H1 (cell line): ENCODE measurements at regions not wholly inside any gene's neighbourhood (a gene's known extent, or its start where the extent isn't known, plus 50 kb on each side); places are given as distances from the start of the nearest gene placed in this dataset.

Experiments used
- CTCF ChIA-PET: fragments of 300-600 bp; sonication (Branson Sonifier 250); formaldehyde crosslinking; loops from one replicate; lab custom pipeline; 2021; ENCODE audit not compliant: partially characterized antibody; lab: Charles Lee
- POLR2A ChIA-PET: fragments of 300-600 bp; sonication (Branson Sonifier 250); formaldehyde crosslinking; loops from one replicate; lab custom pipeline; 2021; ENCODE audit warnings: inconsistent platforms; ENCODE audit not compliant: partially characterized antibody; lab: Charles Lee
- DNase-seq, 2 experiments: peaks; one replicate each; pipeline versions ENCODE4 v3.0.0 to v3.0.0-alpha.2; 2010 to 2022; ENCODE audit warnings: low spot score in 2 of 2, low read depth in 1 of 2, mixed read lengths in 1 of 2
- FAIRE-seq: peaks from 2 replicates; lab custom pipeline; 2011; peaks lifted over from hg19 to GRCh38; lab: Jason Lieb, UNC
- H2AFZ ChIP-seq: 2 replicates; pipeline ENCODE4 v1.8.1; 2012; ENCODE audit warnings: low read length, inconsistent platforms
- H2AK5ac ChIP-seq: 2 replicates; pipeline ENCODE4 v1.6.1; 2013; ENCODE audit warnings: low read depth, low read length
- H2BK120ac ChIP-seq: replicated peaks from 2 replicates; pipeline ENCODE3; 2013; ENCODE audit warnings: low read depth, low read length, inconsistent platforms
- H2BK12ac ChIP-seq: 2 replicates; pipeline ENCODE4 v1.6.1; 2013; ENCODE audit warnings: low read depth, low read length
- H2BK15ac ChIP-seq: 2 replicates; pipeline ENCODE4 v1.6.1; 2013; ENCODE audit warnings: low read length
- H2BK20ac ChIP-seq: 2 replicates; pipeline ENCODE4 v1.6.1; 2013; ENCODE audit warnings: low read length
- H2BK5ac ChIP-seq: 2 replicates; pipeline ENCODE4 v1.6.1; 2013; ENCODE audit warnings: low read depth, low read length
- H3K14ac ChIP-seq: 2 replicates; pipeline ENCODE4 v1.6.1; 2013; ENCODE audit warnings: inconsistent platforms; ENCODE audit not compliant: insufficient read length
- H3K18ac ChIP-seq: 2 replicates; pipeline ENCODE4 v1.6.1; 2013; ENCODE audit warnings: low read length; ENCODE audit errors: extremely low read depth
- H3K23ac ChIP-seq: 2 replicates; pipeline ENCODE4 v1.6.1; 2013; ENCODE audit warnings: inconsistent platforms; ENCODE audit not compliant: insufficient read length
- H3K23me2 ChIP-seq: 2 replicates; pipeline ENCODE4 v1.6.1; 2013; ENCODE audit warnings: low read depth, low read length
- H3K27ac ChIP-seq: 2 replicates; pipeline ENCODE4 v1.6.1; 2011; ENCODE audit warnings: low read depth, low read length, inconsistent platforms
- H3K27me3 ChIP-seq, 4 experiments: replicated peaks in 1 of 4; 1 replicate in 1 of 4; 2 replicates in 3 of 4; pipeline versions ENCODE4 v1.6.1 to v1.8.1; 2011 to 2013; ENCODE audit warnings: low read length in 3 of 4, mild to moderate bottlenecking in 3 of 4, inconsistent platforms in 2 of 4, mixed read lengths in 2 of 4, moderate library complexity in 1 of 4; ENCODE audit not compliant: control insufficient read depth in 3 of 4, insufficient read depth in 3 of 4; ENCODE audit errors: extremely low read depth in 1 of 4
- H3K36me3 ChIP-seq, 4 experiments: 2 replicates each; pipeline versions ENCODE4 v1.6.1 to v1.8.1; 2011 to 2013; ENCODE audit warnings: mild to moderate bottlenecking in 4 of 4, low read length in 3 of 4, moderate library complexity in 2 of 4, control low read depth in 1 of 4, inconsistent platforms in 1 of 4; ENCODE audit not compliant: insufficient read depth in 4 of 4, control insufficient read depth in 2 of 4
- H3K4ac ChIP-seq: replicated peaks from 2 replicates; pipeline ENCODE3; 2013; ENCODE audit warnings: low read length, low read depth, mixed read lengths, inconsistent platforms; ENCODE audit not compliant: insufficient read length
- H3K4me1 ChIP-seq, 4 experiments: replicated peaks in 1 of 4; 1 replicate in 1 of 4; 2 replicates in 3 of 4; pipeline versions ENCODE4 v1.6.1 to v1.8.1; 2011 to 2013; ENCODE audit warnings: low read length in 3 of 4, inconsistent platforms in 2 of 4, mixed read lengths in 1 of 4; ENCODE audit not compliant: insufficient read depth in 4 of 4, control insufficient read depth in 3 of 4
- H3K4me2 ChIP-seq, 2 experiments: 2 replicates each; pipeline versions ENCODE4 v1.6.1 to v1.8.1; 2011 to 2013; ENCODE audit warnings: low read depth in 2 of 2, low read length in 2 of 2, control low read depth in 1 of 2, inconsistent platforms in 1 of 2, mild to moderate bottlenecking in 1 of 2; ENCODE audit not compliant: insufficient read depth in 1 of 2
- H3K4me3 ChIP-seq, 4 experiments: fragments of 200-600, 300-600 bp in 1 of 4; sonication (generic), shearing (Covaris generic), sonication (Bioruptor Twin) in 1 of 4; 2 replicates each; pipeline versions ENCODE4 v1.5.1 to v1.8.1; 2011 to 2016; ENCODE audit warnings: low read length in 4 of 4, low read depth in 3 of 4, control low read depth in 2 of 4, inconsistent platforms in 2 of 4, mild to moderate bottlenecking in 2 of 4, mixed read lengths in 1 of 4, moderate library complexity in 1 of 4; ENCODE audit not compliant: insufficient read depth in 2 of 4; ENCODE audit errors: extremely low read depth in 1 of 4
- H3K56ac ChIP-seq: replicated peaks from 2 replicates; pipeline ENCODE3; 2013; ENCODE audit warnings: low read depth, mild to moderate bottlenecking, mixed read lengths, low read length, inconsistent platforms; ENCODE audit not compliant: insufficient read length
- H3K79me1 ChIP-seq: 2 replicates; pipeline ENCODE4 v1.6.1; 2013; ENCODE audit warnings: low read depth, low read length, control low read depth
- H3K79me2 ChIP-seq, 2 experiments: 2 replicates each; pipeline versions ENCODE4 v1.6.1 to v1.8.1; 2012 to 2013; ENCODE audit warnings: low read length in 2 of 2, mild to moderate bottlenecking in 2 of 2, inconsistent platforms in 1 of 2; ENCODE audit not compliant: insufficient read depth in 2 of 2, control insufficient read depth in 1 of 2
- H3K9ac ChIP-seq, 4 experiments: replicated peaks in 1 of 4; 1 replicate in 1 of 4; 2 replicates in 3 of 4; pipeline versions ENCODE4 v1.6.1 to v1.8.1; 2011 to 2013; ENCODE audit warnings: low read depth in 3 of 4, low read length in 3 of 4, control low read depth in 2 of 4, mild to moderate bottlenecking in 2 of 4, moderate library complexity in 2 of 4, inconsistent platforms in 1 of 4; ENCODE audit errors: extremely low read depth in 1 of 4
- H3K9me3 ChIP-seq, 2 experiments: 2 replicates each; pipeline versions ENCODE4 v1.6.1 to v1.8.1; 2012 to 2013; ENCODE audit warnings: mild to moderate bottlenecking in 2 of 2, moderate library complexity in 2 of 2, control low read depth in 1 of 2, inconsistent platforms in 1 of 2, low read depth in 1 of 2, low read length in 1 of 2, mixed read lengths in 1 of 2; ENCODE audit not compliant: insufficient read depth in 2 of 2
- H4K20me1 ChIP-seq, 2 experiments: replicated peaks in 1 of 2; 2 replicates each; pipeline versions ENCODE3 to v1.8.1; 2011 to 2013; ENCODE audit warnings: inconsistent platforms in 2 of 2, low read length in 2 of 2, mild to moderate bottlenecking in 1 of 2; ENCODE audit not compliant: insufficient read depth in 2 of 2, control insufficient read depth in 1 of 2
- H4K5ac ChIP-seq: 2 replicates; pipeline ENCODE4 v1.6.1; 2013; ENCODE audit warnings: low read length, low read depth, mixed read lengths, inconsistent platforms; ENCODE audit not compliant: insufficient read length
- H4K8ac ChIP-seq: 2 replicates; pipeline ENCODE4 v1.8.0; 2013; ENCODE audit warnings: mild to moderate bottlenecking, moderate library complexity, low read length, inconsistent platforms; ENCODE audit not compliant: insufficient read depth; ENCODE audit errors: extremely low read depth
- H4K91ac ChIP-seq: replicated peaks from 2 replicates; pipeline ENCODE3; 2013; ENCODE audit warnings: low read length, mixed read lengths, inconsistent platforms; ENCODE audit not compliant: insufficient read length
- BACH1 ChIP-seq: IDR thresholded peaks from 2 replicates; pipeline ENCODE4 v1.6.1; 2012; ENCODE audit warnings: low read length, improper control_type of control experiment
- BRCA1 ChIP-seq: IDR thresholded peaks from 2 replicates; pipeline ENCODE4 v1.6.1; 2012; ENCODE audit warnings: low read depth, low read length, improper control_type of control experiment
- GTF2F1 ChIP-seq: IDR thresholded peaks from 2 replicates; pipeline ENCODE4 v1.6.1; 2012; ENCODE audit warnings: low read depth, low read length, improper control_type of control experiment, borderline replicate concordance
- NANOG ChIP-seq: IDR thresholded peaks from 2 replicates; pipeline ENCODE4 v1.6.1; 2011; ENCODE audit warnings: low read length, low read depth, mild to moderate bottlenecking, inconsistent platforms; ENCODE audit not compliant: insufficient read depth, poor library complexity, severe bottlenecking
- PHF8 ChIP-seq: fragments of 200-600 bp; sonication (generic); conservative IDR thresholded peaks from 2 replicates; pipeline ENCODE4 v1.7.1; 2012; ENCODE audit warnings: low read depth, mild to moderate bottlenecking, inconsistent platforms, low read length, moderate library complexity
- RAD21 ChIP-seq, 2 experiments: IDR thresholded peaks in 1 of 2; conservative IDR thresholded peaks in 1 of 2; 2 replicates each; pipeline ENCODE4 v1.6.1; 2011; ENCODE audit warnings: low read depth in 2 of 2, low read length in 2 of 2, improper control_type of control experiment in 1 of 2, inconsistent platforms in 1 of 2, mild to moderate bottlenecking in 1 of 2, moderate library complexity in 1 of 2
- RNF2 ChIP-seq: fragments of 200-900, 300-1000 bp; sonication (generic); IDR thresholded peaks from 2 replicates; pipeline ENCODE4 v1.7.1; 2016; ENCODE audit warnings: borderline replicate concordance, low read depth, mild to moderate bottlenecking, antibody characterized with exemption, low read length; ENCODE audit not compliant: poor library complexity, severe bottlenecking; ENCODE audit errors: missing control alignments
- SP4 ChIP-seq: IDR thresholded peaks from 2 replicates; pipeline ENCODE4 v1.6.1; 2012; ENCODE audit warnings: low read length, inconsistent platforms
- TAF7 ChIP-seq: optimal IDR thresholded peaks from 2 replicates; pipeline ENCODE3; 2011; ENCODE audit warnings: low read depth, mild to moderate bottlenecking, inconsistent platforms, low read length, moderate library complexity, borderline replicate concordance
- TBP ChIP-seq: IDR thresholded peaks from 2 replicates; pipeline ENCODE4 v1.6.1; 2011; ENCODE audit warnings: low read depth, low read length, improper control_type of control experiment
- TCF12 ChIP-seq: IDR thresholded peaks from 2 replicates; pipeline ENCODE4 v1.6.1; 2011; ENCODE audit warnings: low read depth, mild to moderate bottlenecking, low read length
- ZNF274 ChIP-seq: IDR thresholded peaks from 2 replicates; pipeline ENCODE4 v1.7.0; 2012; ENCODE audit warnings: low read length, borderline replicate concordance; ENCODE audit errors: extremely low read depth
- WGBS, 2 experiments: shearing (Covaris generic) in 1 of 2; methylation state at CpG; one replicate each; pipeline versions ENCODE4 v1.1.6 to v1.1.7; 2013 to 2015; ENCODE audit warnings: low lambda C conversion rate in 2 of 2, mixed read lengths in 2 of 2, inconsistent platforms in 1 of 2, low coverage in 1 of 2, missing lambda C conversion rate in 1 of 2; ENCODE audit not compliant: insufficient replicate concordance in 2 of 2, insufficient coverage in 1 of 2, insufficient read length in 1 of 2; ENCODE audit errors: extremely low coverage in 1 of 2, missing lambda C conversion rate in 1 of 2; 5-methylcytosine and 5-hydroxymethylcytosine counted together
- TF ChIP-seq, protein P1 (sequence below): IDR thresholded peaks from 2 replicates; pipeline ENCODE4 v1.6.1; 2011; ENCODE audit warnings: low read depth, mild to moderate bottlenecking, low read length; ENCODE audit not compliant: insufficient read depth

DNA sequence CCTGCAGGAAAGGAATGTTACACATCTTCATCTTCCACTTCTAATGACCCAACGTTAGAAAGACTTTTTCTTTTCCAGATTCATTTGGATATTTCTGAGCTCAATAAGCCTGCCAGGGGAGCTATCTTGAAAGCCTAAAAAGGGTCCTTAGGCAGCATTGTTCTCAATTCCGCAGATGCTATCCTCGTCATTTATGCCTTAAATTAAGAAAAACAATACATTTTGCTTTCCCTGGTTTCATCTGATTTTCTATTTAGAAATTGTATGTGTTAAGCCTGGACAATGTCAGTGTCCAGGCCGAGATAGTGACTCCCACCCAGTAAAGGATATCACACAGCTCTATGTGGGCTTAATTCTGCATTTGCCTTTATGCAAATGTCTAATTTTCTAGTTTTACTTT lies 721.3 kb downstream of the DIAPH3 start:
- H3K23ac ChIP-seq, result no peak overlapping the region
- H3K18ac ChIP-seq, result no peak overlapping the region
- no peak overlapping the region for H3K4me2 ChIP-seq
- ChIA-PET POLR2A (no interaction called here), CTCF (interaction anchor here (1.0 to 3.7 kb wide), 2 partner anchors 51 to 180 kb away, joined by 3 to 16 read pairs; no protein-coding TSS in a partner anchor)
- DNase-seq (no peak), FAIRE-seq (no peak)
- H3K4me3 ChIP-seq, result no peak overlapping the region
- H3K79me1 ChIP-seq, result no peaks in the 10 kb centered on the region
- peaks cover 0 to 4% (median 0%) of the 10 kb centered on the region in 4 experiments; a peak in 1 of 7 replicates for H3K4me1 ChIP-seq
- no peak overlapping the region for H4K8ac ChIP-seq
- H3K27me3 ChIP-seq, result no peaks in the 10 kb centered on the region; a peak in 1 of 7 replicates
- H3K27ac ChIP-seq, result no peak overlapping the region
- H2BK12ac ChIP-seq, result no peak overlapping the region
- no peak overlapping the region for H3K14ac ChIP-seq
- H2BK120ac ChIP-seq, result no peak overlapping the region
- peaks cover 0 to 7% of the 10 kb centered on the region in 2 experiments; a peak in 1 of 4 replicates for H3K9me3 ChIP-seq
- H2BK15ac ChIP-seq, result no peak overlapping the region
- H4K91ac ChIP-seq, result no peak overlapping the region
- no peak overlapping the region for H4K5ac ChIP-seq
- no peak overlapping the region for H2AFZ ChIP-seq
- H3K36me3 ChIP-seq, result no peaks in the 10 kb centered on the region; a peak in 1 of 8 replicates
- H3K56ac ChIP-seq, result no peak overlapping the region
- H2BK5ac ChIP-seq, result no peak overlapping the region
- H4K20me1 ChIP-seq, result no peaks in the 10 kb centered on the region
- no peak overlapping the region for H3K4ac ChIP-seq
- no peak overlapping the region for H2BK20ac ChIP-seq
- 73% methylated on average over 4 of the region's 4 CpGs; no CpG with 5 or more reads in 1 of the 2 experiments for WGBS, 2 experiments
- no peak overlapping the region for H3K9ac ChIP-seq
- no peaks in the 10 kb centered on the region for H3K23me2 ChIP-seq
- no peaks in the 10 kb centered on the region for H3K79me2 ChIP-seq
- H2AK5ac ChIP-seq, result no peak overlapping the region
- TF ChIP-seq, protein P1, sequence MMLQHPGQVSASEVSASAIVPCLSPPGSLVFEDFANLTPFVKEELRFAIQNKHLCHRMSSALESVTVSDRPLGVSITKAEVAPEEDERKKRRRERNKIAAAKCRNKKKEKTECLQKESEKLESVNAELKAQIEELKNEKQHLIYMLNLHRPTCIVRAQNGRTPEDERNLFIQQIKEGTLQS, result no peak
- no peak for TF ChIP-seq ZNF274
- no peak for TF ChIP-seq GTF2F1
- TF ChIP-seq NANOG, result no peak
- no peak for TF ChIP-seq RAD21 (IDR thresholded peaks at IDR 0.05 in 1 of 2, conservative IDR thresholded peaks at IDR 0.05 in 1 of 2; ENCODE audit: low read depth in 2 of 2, low read length in 2 of 2)
- no peak for TF ChIP-seq BACH1
- TF ChIP-seq RNF2, result no peak
- no peak for TF ChIP-seq SP4
- no peak for TF ChIP-seq TBP
- no peak for TF ChIP-seq PHF8
- TF ChIP-seq TAF7, result no peak
- no peak for TF ChIP-seq TCF12
- no peak for TF ChIP-seq BRCA1
